SK-N-MC (cell line): ENCODE measurements at regions not wholly inside any gene's neighbourhood (a gene's known extent, or its start where the extent isn't known, plus 50 kb on each side); places are given as distances from the start of the nearest gene placed in this dataset.

Experiments used
- EZH2 ChIP-seq: fragments of 200-600 bp; sonication (generic); IDR thresholded peaks from one replicate; pipeline ENCODE4 v1.6.1; 2017; ENCODE audit warnings: antibody characterized with exemption
- POLR2AphosphoS5 ChIP-seq: IDR thresholded peaks from 2 replicates; pipeline ENCODE4 v1.6.1; 2012; ENCODE audit warnings: mild to moderate bottlenecking, low read depth, low read length, borderline replicate concordance

DNA sequence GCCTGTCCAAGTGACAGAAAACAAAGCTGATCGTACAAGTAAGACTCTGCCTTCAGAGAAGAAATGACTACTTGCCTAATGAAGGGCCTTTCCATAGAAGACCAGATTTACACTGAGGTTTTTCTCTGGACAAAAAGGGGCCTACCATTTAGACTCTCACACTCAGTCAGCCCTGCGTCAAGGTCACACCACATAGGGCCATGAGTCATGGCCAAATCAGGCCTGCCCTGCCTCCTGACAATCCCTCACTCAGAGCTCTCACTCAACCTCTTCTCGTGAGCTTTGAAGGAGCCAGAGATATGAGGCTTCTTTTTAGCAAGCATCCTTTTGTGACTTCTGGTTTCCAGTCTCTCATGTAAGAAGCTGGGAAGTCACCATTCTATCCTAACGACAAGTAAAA, 68.1 kb upstream of the NMNAT3 start:
- no peak for TF ChIP-seq EZH2
- no peak for TF ChIP-seq POLR2AphosphoS5
